ENCODE measurements at regions not wholly inside any gene's neighbourhood (a gene's known extent, or its start where the extent isn't known, plus 50 kb on each side); places are given as distances from the start of the nearest gene placed in this dataset.

- H3K4me1 Mint-ChIP-seq, result peaks cover 24% of the 10 kb centered on the region
- Histone ChIP-seq H2AFZ (replicated peaks) (no peak overlapping the region), H3K36me3 (no peaks in the 10 kb centered on the region), H3K4me2 (no peak overlapping the region), H3K9ac (no peak overlapping the region), H3K27ac (no peak overlapping the region), H3K4me3 (no peak overlapping the region), H4K20me1 (ENCODE audit: low read depth) (no peaks in the 10 kb centered on the region), H3K4me1 (peaks cover 7% of the 10 kb centered on the region), H3K27me3 (peaks cover 13% of the 10 kb centered on the region), H3K9me3 (ENCODE audit: low read depth) (no peaks in the 10 kb centered on the region), H3K79me2 (ENCODE audit: low read depth) (no peaks in the 10 kb centered on the region), H3F3A (ENCODE audit: low read depth) (no peaks in the 10 kb centered on the region)
- H3K36me3 Mint-ChIP-seq, result no peaks in the 10 kb centered on the region
- H3K27ac Mint-ChIP-seq, result no peak overlapping the region
- H3K27me3 Mint-ChIP-seq (ENCODE audit: insufficient read depth, low read depth), result no peaks in the 10 kb centered on the region
- no peak for TF ChIP-seq EZH2 (IDR thresholded peaks at IDR 0.05)
- TF ChIP-seq CTCF (IDR thresholded peaks at IDR 0.05), result no peak
- no peak for TF ChIP-seq EZH2phosphoT487 (IDR thresholded peaks at IDR 0.05)
- H3K9me3 Mint-ChIP-seq, result no peaks in the 10 kb centered on the region
- no peak overlapping the region for H3K4me3 Mint-ChIP-seq
- DNase-seq (ENCODE audit: low spot score), result no peak
These were observed 53.0 kb upstream of the CCDC150 start for GRCh38 chr2:196586511-196586991.

DNA sequence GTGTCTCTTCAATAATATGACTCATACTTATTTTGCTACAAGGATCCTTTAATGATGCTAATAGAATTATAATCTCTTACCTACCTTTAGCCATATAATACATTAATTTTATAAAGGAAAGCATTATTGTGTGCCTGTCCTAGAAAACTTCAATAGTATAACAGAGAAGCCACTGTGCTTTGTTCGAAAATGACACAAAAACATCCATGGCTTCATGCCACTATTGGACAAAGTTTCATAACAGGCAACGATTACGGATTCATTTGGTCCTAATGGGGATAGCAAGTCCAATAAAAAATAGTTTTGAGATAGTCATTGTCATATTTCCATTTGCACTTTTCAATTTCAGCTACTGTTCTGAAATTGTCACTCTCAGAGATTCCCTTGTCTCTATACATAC lies 52.5 kb upstream of the CCDC150 start:
- Histone ChIP-seq H4K20me1 (ENCODE audit: low read depth) (no peaks in the 10 kb centered on the region), H2AFZ (replicated peaks) (no peak overlapping the region), H3K4me2 (no peak overlapping the region), H3K4me1 (peaks cover 12% of the 10 kb centered on the region), H3K27me3 (peaks cover 18% of the 10 kb centered on the region), H3K79me2 (ENCODE audit: low read depth) (no peaks in the 10 kb centered on the region), H3K9ac (no peak overlapping the region), H3K4me3 (no peak overlapping the region), H3F3A (ENCODE audit: low read depth) (peaks cover 4% of the 10 kb centered on the region), H3K27ac (no peak overlapping the region), H3K36me3 (no peaks in the 10 kb centered on the region), H3K9me3 (ENCODE audit: low read depth) (no peaks in the 10 kb centered on the region)
- Mint-ChIP-seq H3K4me3 (no peak overlapping the region), H3K27ac (no peak overlapping the region), H3K9me3 (no peaks in the 10 kb centered on the region), H3K27me3 (ENCODE audit: insufficient read depth, low read depth) (no peaks in the 10 kb centered on the region), H3K4me1 (peaks cover 28% of the 10 kb centered on the region), H3K36me3 (no peaks in the 10 kb centered on the region)
- DNase-seq (ENCODE audit: low spot score), result no peak
- TF ChIP-seq EZH2 (IDR thresholded peaks at IDR 0.05) (no peak), CTCF (IDR thresholded peaks at IDR 0.05) (no peak), EZH2phosphoT487 (IDR thresholded peaks at IDR 0.05) (no peak)

GRCh38 chr2:196587739-196588138 lies 51.8 kb upstream of the CCDC150 start:
- Histone ChIP-seq H3K79me2 (ENCODE audit: low read depth) (no peaks in the 10 kb centered on the region), H4K20me1 (ENCODE audit: low read depth) (no peaks in the 10 kb centered on the region), H3K9me3 (ENCODE audit: low read depth) (no peaks in the 10 kb centered on the region), H3K4me2 (no peak overlapping the region), H3K27me3 (peaks cover 21% of the 10 kb centered on the region), H3F3A (ENCODE audit: low read depth) (peaks cover 9% of the 10 kb centered on the region), H3K9ac (no peak overlapping the region), H3K36me3 (no peaks in the 10 kb centered on the region), H3K27ac (no peak overlapping the region), H3K4me3 (no peak overlapping the region), H3K4me1 (peaks cover 13% of the 10 kb centered on the region), H2AFZ (replicated peaks) (no peak overlapping the region)
- Mint-ChIP-seq H3K36me3 (no peaks in the 10 kb centered on the region), H3K27me3 (ENCODE audit: insufficient read depth, low read depth) (peaks cover 3% of the 10 kb centered on the region), H3K4me1 (peaks cover 32% of the 10 kb centered on the region), H3K9me3 (no peaks in the 10 kb centered on the region), H3K4me3 (no peak overlapping the region), H3K27ac (no peak overlapping the region)
- DNase-seq (ENCODE audit: low spot score), result no peak
- TF ChIP-seq EZH2phosphoT487 (IDR thresholded peaks at IDR 0.05) (no peak), EZH2 (IDR thresholded peaks at IDR 0.05) (no peak), CTCF (IDR thresholded peaks at IDR 0.05) (no peak)
